A549 (cell line): ENCODE measurements at regions not wholly inside any gene's neighbourhood (a gene's known extent, or its start where the extent isn't known, plus 50 kb on each side); places are given as distances from the start of the nearest gene placed in this dataset.

ENCODE experiments used
- ATAC-seq, 2 experiments: fragments of 200-7000 bp in 1 of 2; fragments of >200 bp in 1 of 2; cut with Nextera tagmentation in 1 of 2; cut with Tn5 transposase in 1 of 2; 3 replicates each; pipeline versions ENCODE4 v1.8.0 to v1.9.1; 2018 to 2020; ENCODE audit warnings: mild to moderate bottlenecking in 1 of 2, moderate library complexity in 1 of 2
- CTCF ChIA-PET: fragments of 300-600 bp; sonication (Branson Sonifier 250); formaldehyde crosslinking; extraction: SDS; loops from one replicate; lab custom pipeline; 2021; ENCODE audit warnings: antibody characterized with exemption, inconsistent platforms; lab: Yijun Ruan, JAX
- POLR2A ChIA-PET: fragments of 350-600 bp; formaldehyde crosslinking; extraction: SDS; loops from one replicate; lab custom pipeline; 2021; ENCODE audit warnings: antibody characterized with exemption, inconsistent platforms; lab: Yijun Ruan, JAX
- DNase-seq, 2 experiments: peaks; one replicate each; pipeline versions ENCODE4 v3.0.0 to v3.0.0-alpha.2; 2011 to 2016; ENCODE audit warnings: low read depth in 1 of 2, low spot score in 1 of 2
- FAIRE-seq: peaks from 2 replicates; lab custom pipeline; 2011; peaks lifted over from hg19 to GRCh38; lab: Jason Lieb, UNC
- H3K27ac ChIP-seq, 2 experiments: fragments of >200 bp; sonication (Bioruptor Twin); formaldehyde crosslinking; 3 replicates each; pipeline ENCODE4 v1.5.1; 2016 to 2017
- H3K4me1 ChIP-seq: fragments of >200 bp; sonication (Bioruptor Twin); formaldehyde crosslinking; 3 replicates; pipeline ENCODE4 v1.6.1; 2016
- H3K4me2 ChIP-seq: fragments of >200 bp; sonication (Bioruptor Twin); formaldehyde crosslinking; 3 replicates; pipeline ENCODE4 v1.6.1; 2016
- H3K4me3 ChIP-seq: fragments of >200 bp; sonication (Bioruptor Twin); formaldehyde crosslinking; 3 replicates; pipeline ENCODE4 v1.5.1; 2016
- H3K9me3 ChIP-seq: fragments of >200 bp; sonication (Bioruptor Twin); formaldehyde crosslinking; 3 replicates; pipeline ENCODE4 v1.6.1; 2016
- BCL3 ChIP-seq: fragments of >200 bp; sonication (Bioruptor Twin); formaldehyde crosslinking; IDR thresholded peaks from 3 replicates; pipeline ENCODE4 v1.6.1; 2016
- BHLHE40 ChIP-seq: IDR thresholded peaks from 2 replicates; pipeline ENCODE4 v1.6.1; 2012; ENCODE audit warnings: low read depth, low read length, inconsistent platforms
- CBX2 ChIP-seq: fragments of 200-600 bp; sonication (generic); IDR thresholded peaks from 2 replicates; pipeline ENCODE4 v1.6.1; 2016; ENCODE audit warnings: low read depth, mild to moderate bottlenecking, borderline replicate concordance
- CBX8 ChIP-seq: fragments of 200-600 bp; sonication (generic); IDR thresholded peaks from 2 replicates; pipeline ENCODE4 v1.6.1; 2016
- CEBPB ChIP-seq, 2 experiments: fragments of >200 bp in 1 of 2; sonication (Bioruptor Twin) in 1 of 2; formaldehyde crosslinking in 1 of 2; IDR thresholded peaks; 2 replicates each; pipeline ENCODE4 v1.6.1; 2012 to 2016
- EHF ChIP-seq: fragments of 250-450 bp; sonication (Bioruptor Pico); IDR thresholded peaks from 2 replicates; pipeline ENCODE4 v1.5.0; 2020; ENCODE audit warnings: mild to moderate bottlenecking
- EHMT2 ChIP-seq: fragments of 200-600 bp; sonication (generic); IDR thresholded peaks from 2 replicates; pipeline ENCODE4 v1.6.1; 2016; ENCODE audit warnings: antibody characterized with exemption, low read depth, mild to moderate bottlenecking, moderate library complexity
- EP300 ChIP-seq, 2 experiments: fragments of >200 bp; sonication (Bioruptor Twin); formaldehyde crosslinking; IDR thresholded peaks; 2 replicates in 1 of 2; 3 replicates in 1 of 2; pipeline ENCODE4 v1.6.1; 2016 to 2017
- ESRRA ChIP-seq: fragments of 150-350 bp; IDR thresholded peaks from 2 replicates; pipeline ENCODE4 v1.6.1; 2014; ENCODE audit warnings: mild to moderate bottlenecking, low read length, borderline replicate concordance
- FOSB ChIP-seq: fragments of 250-450 bp; sonication (Bioruptor Pico); IDR thresholded peaks from 2 replicates; pipeline ENCODE4 v1.5.0; 2020; ENCODE audit warnings: mild to moderate bottlenecking, moderate library complexity
- HEYL ChIP-seq: fragments of 250-450 bp; sonication (Bioruptor Pico); IDR thresholded peaks from 2 replicates; pipeline ENCODE4 v1.8.0; 2021; ENCODE audit warnings: mild to moderate bottlenecking, moderate library complexity
- JUN ChIP-seq, 2 experiments: fragments of >200 bp; sonication (Bioruptor Twin); formaldehyde crosslinking; IDR thresholded peaks; 2 replicates in 1 of 2; 3 replicates in 1 of 2; pipeline ENCODE4 v1.6.1; 2016 to 2017
- KDM1A ChIP-seq: fragments of 200-600 bp; sonication (generic); IDR thresholded peaks from 2 replicates; pipeline ENCODE4 v1.6.1; 2016; ENCODE audit warnings: low read depth, mild to moderate bottlenecking
- KDM5A ChIP-seq: fragments of 200-600 bp; sonication (generic); IDR thresholded peaks from 2 replicates; pipeline ENCODE4 v1.6.1; 2016; ENCODE audit warnings: antibody characterized with exemption, mild to moderate bottlenecking
- MAFK ChIP-seq: fragments of 450-650 bp; IDR thresholded peaks from 2 replicates; pipeline ENCODE4 v1.6.1; 2014; ENCODE audit not compliant: partially characterized antibody
- MYC ChIP-seq: IDR thresholded peaks from 2 replicates; pipeline ENCODE4 v1.6.1; 2012; ENCODE audit warnings: mild to moderate bottlenecking, inconsistent platforms, low read length, improper control_type of control experiment, borderline replicate concordance
- NFE2L2 ChIP-seq: fragments of 150-350 bp; conservative IDR thresholded peaks from 2 replicates; pipeline ENCODE4 v1.6.1; 2014; ENCODE audit warnings: low read length
- POLR2A ChIP-seq: IDR thresholded peaks from 2 replicates; pipeline ENCODE4 v1.6.1; 2012; ENCODE audit warnings: mild to moderate bottlenecking, low read length
- RARB ChIP-seq: fragments of 250-450 bp; sonication (Bioruptor Pico); IDR thresholded peaks from 2 replicates; pipeline ENCODE4 v1.8.0; 2021; ENCODE audit warnings: mild to moderate bottlenecking, moderate library complexity
- RCOR1 ChIP-seq: fragments of 150-350 bp; IDR thresholded peaks from 2 replicates; pipeline ENCODE4 v1.6.1; 2014; ENCODE audit warnings: antibody characterized with exemption, low read length, low read depth
- SMC3 ChIP-seq: fragments of >200 bp; sonication (Bioruptor Twin); formaldehyde crosslinking; IDR thresholded peaks from 3 replicates; pipeline ENCODE4 v1.6.1; 2018; ENCODE audit warnings: inconsistent platforms
- SREBF2 ChIP-seq: fragments of 450-650 bp; IDR thresholded peaks from 2 replicates; pipeline ENCODE4 v1.6.1; 2014; ENCODE audit warnings: mild to moderate bottlenecking, moderate library complexity
- TFCP2L1 ChIP-seq: fragments of 250-450 bp; sonication (Bioruptor Pico); IDR thresholded peaks from 2 replicates; pipeline ENCODE4 v1.5.0; 2021; ENCODE audit warnings: mild to moderate bottlenecking
- ZC3H11A ChIP-seq: fragments of 450-650 bp; IDR thresholded peaks from 2 replicates; pipeline ENCODE4 v1.6.1; 2014; ENCODE audit warnings: antibody characterized with exemption, mild to moderate bottlenecking
- ZFP36 ChIP-seq: fragments of 450-650 bp; IDR thresholded peaks from 2 replicates; pipeline ENCODE4 v1.6.1; 2014; ENCODE audit warnings: borderline replicate concordance; ENCODE audit not compliant: partially characterized antibody
- ZSCAN20 ChIP-seq: fragments of 250-450 bp; sonication (Bioruptor Pico); IDR thresholded peaks from 2 replicates; pipeline ENCODE4 v1.8.0; 2022; ENCODE audit warnings: mild to moderate bottlenecking, moderate library complexity
- WGBS: methylation state at CpG from one replicate; pipeline ENCODE4 v1.1.6; 2017; ENCODE audit errors: missing lambda C conversion rate; 5-methylcytosine and 5-hydroxymethylcytosine counted together
- TF ChIP-seq, protein P1 (sequence below): IDR thresholded peaks from 2 replicates; pipeline ENCODE4 v1.6.1; 2012
- TF ChIP-seq, protein P2 (sequence below): IDR thresholded peaks from 2 replicates; pipeline ENCODE4 v1.6.1; 2012; ENCODE audit warnings: low read depth, borderline replicate concordance
- TF ChIP-seq, protein P3 (sequence below): fragments of 250-450 bp; sonication (Bioruptor Pico); IDR thresholded peaks from 2 replicates; pipeline ENCODE4 v1.5.0; 2020; ENCODE audit warnings: low read depth, mild to moderate bottlenecking, moderate library complexity
- TF ChIP-seq, protein P4 (sequence below): fragments of >200 bp; sonication (Bioruptor Twin); formaldehyde crosslinking; IDR thresholded peaks from 3 replicates; pipeline ENCODE4 v1.5.1; 2016

DNA sequence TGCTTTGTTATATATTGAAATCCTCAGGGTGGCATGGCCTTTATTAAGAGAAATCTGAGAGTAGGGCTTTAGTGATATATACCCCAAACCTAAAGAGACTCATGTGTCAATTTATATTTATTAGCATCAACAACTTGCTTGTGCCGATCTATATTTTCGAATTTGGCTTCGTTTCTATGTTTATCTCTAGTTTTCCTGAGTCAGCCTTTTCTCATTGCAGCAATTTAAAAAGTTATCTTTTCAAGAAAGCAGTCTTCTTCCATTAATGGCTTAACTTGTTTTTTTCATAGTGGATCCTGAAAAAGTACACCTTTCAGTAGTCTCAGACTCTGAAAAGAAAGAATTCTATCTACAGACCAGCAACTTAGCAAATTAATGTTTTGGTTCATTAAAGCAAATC is 99.9 kb upstream of the KCNN2 start:
- WGBS: 8% methylated on average over 3 of the region's 3 CpGs
- no peak overlapping the region for H3K4me3 ChIP-seq
- no peak for TF ChIP-seq POLR2A
- TF ChIP-seq MAFK: peak; percentile 62
- TF ChIP-seq RARB (CRISPR knock-in tag): no peak
- no peak for TF ChIP-seq BCL3
- TF ChIP-seq RCOR1: no peak
- POLR2A ChIA-PET: no interaction called here
- CTCF ChIA-PET: no interaction called here
- H3K9me3 ChIP-seq: no peaks in the 10 kb centered on the region
- FAIRE-seq (no peak), DNase-seq (no peak), ATAC-seq (no peak)
- no peak overlapping the region for H3K4me2 ChIP-seq
- H3K27ac ChIP-seq: no peak overlapping the region
- H3K4me1 ChIP-seq: no peaks in the 10 kb centered on the region

DNA sequence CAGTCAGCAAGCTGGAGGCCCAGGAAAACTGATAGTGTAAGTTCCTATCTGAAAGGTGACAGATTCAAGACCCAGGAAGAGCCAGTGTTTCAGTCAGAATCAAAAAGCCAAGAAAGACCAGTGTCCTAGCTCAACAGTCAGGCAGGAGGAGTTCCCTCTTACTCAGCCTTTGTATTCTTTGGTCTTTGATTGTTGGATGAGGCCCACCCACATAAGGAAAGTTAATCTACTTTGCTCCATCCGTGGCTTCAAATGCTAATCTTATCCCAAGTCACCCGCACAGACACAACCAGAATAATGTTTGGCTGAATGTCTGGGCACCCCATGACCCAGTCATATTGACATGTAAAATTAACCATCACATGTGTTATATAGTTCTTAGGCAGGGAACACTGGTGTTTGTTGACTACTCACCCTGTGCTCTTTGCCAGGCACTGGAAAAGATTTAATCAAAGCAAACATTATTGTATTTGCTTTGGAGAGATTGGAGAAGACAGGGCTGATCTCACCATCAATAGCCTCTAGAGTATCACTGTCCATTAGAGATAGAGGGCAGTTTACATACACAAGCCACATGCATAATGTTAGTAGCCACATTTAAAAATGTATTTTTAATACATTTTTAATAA is 96.3 kb upstream of the KCNN2 start:
- H3K9me3 ChIP-seq: no peaks in the 10 kb centered on the region
- ChIA-PET POLR2A (no interaction called here), CTCF (no interaction called here)
- H3K4me2 ChIP-seq: no peak overlapping the region
- TF ChIP-seq MYC: no peak
- TF ChIP-seq ESRRA: no peak
- TF ChIP-seq TFCP2L1 (CRISPR knock-in tag): no peak
- no peak for TF ChIP-seq ZSCAN20
- TF ChIP-seq CBX2: no peak
- no peak for TF ChIP-seq SMC3
- TF ChIP-seq, protein P1, sequence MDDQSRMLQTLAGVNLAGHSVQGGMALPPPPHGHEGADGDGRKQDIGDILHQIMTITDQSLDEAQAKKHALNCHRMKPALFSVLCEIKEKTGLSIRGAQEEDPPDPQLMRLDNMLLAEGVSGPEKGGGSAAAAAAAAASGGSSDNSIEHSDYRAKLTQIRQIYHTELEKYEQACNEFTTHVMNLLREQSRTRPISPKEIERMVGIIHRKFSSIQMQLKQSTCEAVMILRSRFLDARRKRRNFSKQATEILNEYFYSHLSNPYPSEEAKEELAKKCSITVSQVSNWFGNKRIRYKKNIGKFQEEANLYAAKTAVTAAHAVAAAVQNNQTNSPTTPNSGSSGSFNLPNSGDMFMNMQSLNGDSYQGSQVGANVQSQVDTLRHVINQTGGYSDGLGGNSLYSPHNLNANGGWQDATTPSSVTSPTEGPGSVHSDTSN: no peak
- no peak for TF ChIP-seq ZC3H11A
- TF ChIP-seq EHF: no peak
- TF ChIP-seq NFE2L2: no peak
- no peak for DNase-seq
- ATAC-seq: no peak
- no peaks in the 10 kb centered on the region for H3K4me1 ChIP-seq
- FAIRE-seq: no peak
- no peak overlapping the region for H3K4me3 ChIP-seq
- no peak overlapping the region for H3K27ac ChIP-seq
- WGBS: 8% methylated on average over 2 of the region's 2 CpGs

DNA sequence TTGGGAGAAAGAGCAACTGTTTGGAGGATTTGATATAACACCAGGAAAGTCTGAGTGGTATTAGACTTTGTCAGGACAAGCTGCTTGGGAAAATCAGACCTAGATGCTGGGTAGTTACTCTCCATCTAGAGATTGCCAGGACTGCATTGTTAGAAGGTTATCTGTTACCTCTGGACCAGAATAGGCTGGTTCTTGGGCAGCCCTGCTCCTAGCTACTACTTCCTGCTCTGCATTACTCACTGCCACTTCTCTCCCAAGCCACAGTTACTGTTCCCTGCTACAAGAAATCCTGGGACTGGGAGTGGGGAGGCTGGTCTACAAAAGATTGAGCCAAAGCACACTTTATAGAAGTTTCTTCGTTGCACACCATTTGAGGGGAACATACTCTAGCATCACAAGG is 95.5 kb upstream of the KCNN2 start:
- FAIRE-seq (no peak), ATAC-seq (no peak), DNase-seq (no peak)
- 0% methylated on average over 1 of the region's 1 CpG for WGBS
- ChIA-PET POLR2A (no interaction called here), CTCF (no interaction called here)
- Histone ChIP-seq H3K4me1 (no peaks in the 10 kb centered on the region), H3K4me3 (no peak overlapping the region), H3K9me3 (no peaks in the 10 kb centered on the region), H3K4me2 (no peak overlapping the region), H3K27ac (no peak overlapping the region)
- TF ChIP-seq EHMT2: no peak
- TF ChIP-seq CBX8: no peak
- TF ChIP-seq ZC3H11A: no peak
- TF ChIP-seq, protein P2, sequence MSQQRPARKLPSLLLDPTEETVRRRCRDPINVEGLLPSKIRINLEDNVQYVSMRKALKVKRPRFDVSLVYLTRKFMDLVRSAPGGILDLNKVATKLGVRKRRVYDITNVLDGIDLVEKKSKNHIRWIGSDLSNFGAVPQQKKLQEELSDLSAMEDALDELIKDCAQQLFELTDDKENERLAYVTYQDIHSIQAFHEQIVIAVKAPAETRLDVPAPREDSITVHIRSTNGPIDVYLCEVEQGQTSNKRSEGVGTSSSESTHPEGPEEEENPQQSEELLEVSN: no peak
- no peak for TF ChIP-seq ESRRA
- no peak for TF ChIP-seq EP300 (IDR thresholded peaks at IDR 0.05)
- TF ChIP-seq MAFK: no peak
- TF ChIP-seq, protein P3, sequence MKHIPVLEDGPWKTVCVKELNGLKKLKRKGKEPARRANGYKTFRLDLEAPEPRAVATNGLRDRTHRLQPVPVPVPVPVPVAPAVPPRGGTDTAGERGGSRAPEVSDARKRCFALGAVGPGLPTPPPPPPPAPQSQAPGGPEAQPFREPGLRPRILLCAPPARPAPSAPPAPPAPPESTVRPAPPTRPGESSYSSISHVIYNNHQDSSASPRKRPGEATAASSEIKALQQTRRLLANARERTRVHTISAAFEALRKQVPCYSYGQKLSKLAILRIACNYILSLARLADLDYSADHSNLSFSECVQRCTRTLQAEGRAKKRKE (CRISPR knock-in tag): no peak
- no peak for TF ChIP-seq CEBPB (IDR thresholded peaks at IDR 0.05)
- no peak for TF ChIP-seq JUN (IDR thresholded peaks at IDR 0.05)
- TF ChIP-seq FOSB: no peak
- TF ChIP-seq, protein P4, sequence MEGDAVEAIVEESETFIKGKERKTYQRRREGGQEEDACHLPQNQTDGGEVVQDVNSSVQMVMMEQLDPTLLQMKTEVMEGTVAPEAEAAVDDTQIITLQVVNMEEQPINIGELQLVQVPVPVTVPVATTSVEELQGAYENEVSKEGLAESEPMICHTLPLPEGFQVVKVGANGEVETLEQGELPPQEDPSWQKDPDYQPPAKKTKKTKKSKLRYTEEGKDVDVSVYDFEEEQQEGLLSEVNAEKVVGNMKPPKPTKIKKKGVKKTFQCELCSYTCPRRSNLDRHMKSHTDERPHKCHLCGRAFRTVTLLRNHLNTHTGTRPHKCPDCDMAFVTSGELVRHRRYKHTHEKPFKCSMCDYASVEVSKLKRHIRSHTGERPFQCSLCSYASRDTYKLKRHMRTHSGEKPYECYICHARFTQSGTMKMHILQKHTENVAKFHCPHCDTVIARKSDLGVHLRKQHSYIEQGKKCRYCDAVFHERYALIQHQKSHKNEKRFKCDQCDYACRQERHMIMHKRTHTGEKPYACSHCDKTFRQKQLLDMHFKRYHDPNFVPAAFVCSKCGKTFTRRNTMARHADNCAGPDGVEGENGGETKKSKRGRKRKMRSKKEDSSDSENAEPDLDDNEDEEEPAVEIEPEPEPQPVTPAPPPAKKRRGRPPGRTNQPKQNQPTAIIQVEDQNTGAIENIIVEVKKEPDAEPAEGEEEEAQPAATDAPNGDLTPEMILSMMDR: no peak
- no peak for TF ChIP-seq BHLHE40
- TF ChIP-seq KDM5A: no peak
- TF ChIP-seq KDM1A: no peak
- TF ChIP-seq ZFP36: no peak
- no peak for TF ChIP-seq RARB (CRISPR knock-in tag)
- no peak for TF ChIP-seq HEYL (CRISPR knock-in tag)
- no peak for TF ChIP-seq SREBF2
- no peak for TF ChIP-seq TFCP2L1 (CRISPR knock-in tag)
- TF ChIP-seq, all 56 proteins: peak for 0
